Tibial nerve (tissue), 1 donor: ENCODE measurements at regions not wholly inside any gene's neighbourhood (a gene's known extent, or its start where the extent isn't known, plus 50 kb on each side); places are given as distances from the start of the nearest gene placed in this dataset. TPM values are rescaled to one million over a fixed set of nuclear protein-coding genes. Genes with fewer than 3 reads are reported as not detected.

ENCODE experiments used
- small RNA-seq: library from RNA; depleted of rRNA; stranded (forward); fragments of <200 nt; gene quantifications from one replicate; pipeline ENCODE3, GENCODE V24; 2016

Small RNA genes in the stretch of these regions (small RNA-seq; reads per million reads assigned to genes)
- gene RNA5SP54 = not detected
